IPS DF 4.7 (cell line): ENCODE measurements at regions not wholly inside any gene's neighbourhood (a gene's known extent, or its start where the extent isn't known, plus 50 kb on each side); places are given as distances from the start of the nearest gene placed in this dataset.

Experiments
- DNase-seq: peaks from one replicate; pipeline ENCODE4 v3.0.0-alpha.2; 2013; ENCODE audit warnings: low spot score; ENCODE audit errors: extremely low read depth

GRCh38 chr10:83357004-83357403, 782.3 kb upstream of the GHITM start:
- DNase-seq = no peak

GRCh38 chr10:83357627-83358026, 781.7 kb upstream of the GHITM start:
- no peak for DNase-seq

- DNase-seq = no peak
Measured at GRCh38 chr10:83367036-83367435, 772.3 kb upstream of the GHITM start.

GRCh38 chr10:83371696-83372490, 767.4 kb upstream of the GHITM start:
- DNase-seq = peak; percentile 11

- DNase-seq = no peak
Measured at GRCh38 chr10:83372646-83373045, 766.7 kb upstream of the GHITM start.

GRCh38 chr10:83373671-83374070, 765.6 kb upstream of the GHITM start:
- DNase-seq = peak; percentile 41

- no peak for DNase-seq
Measured at GRCh38 chr10:83374741-83375140, 764.6 kb upstream of the GHITM start.

- no peak for DNase-seq
Measured at GRCh38 chr10:83375274-83375673, 764.0 kb upstream of the GHITM start.

- DNase-seq = no peak
Measured at GRCh38 chr10:83397806-83398205, 741.5 kb upstream of the GHITM start.

GRCh38 chr10:83410570-83410969, 728.7 kb upstream of the GHITM start:
- no peak for DNase-seq

GRCh38 chr10:83425306-83425705, 714.0 kb upstream of the GHITM start:
- DNase-seq = no peak

- no peak for DNase-seq
Measured at GRCh38 chr10:83427101-83427500, 712.2 kb upstream of the GHITM start.

- no peak for DNase-seq
Measured at GRCh38 chr10:83432261-83433045, 706.9 kb upstream of the GHITM start.

GRCh38 chr10:83433705-83434104, 705.6 kb upstream of the GHITM start:
- DNase-seq = no peak

- no peak for DNase-seq
Measured at GRCh38 chr10:83448013-83448412, 691.3 kb upstream of the GHITM start.

- DNase-seq = no peak
Measured at GRCh38 chr10:83458611-83459010, 680.7 kb upstream of the GHITM start.

GRCh38 chr10:83459124-83459523, 680.2 kb upstream of the GHITM start:
- no peak for DNase-seq

- no peak for DNase-seq
Measured at GRCh38 chr10:83469728-83470331, 669.5 kb upstream of the GHITM start.

- no peak for DNase-seq
Measured at GRCh38 chr10:83476211-83476610, 663.1 kb upstream of the GHITM start.

- no peak for DNase-seq
Measured at GRCh38 chr10:83489161-83489560, 650.1 kb upstream of the GHITM start.

GRCh38 chr10:83492004-83492403, 647.3 kb upstream of the GHITM start:
- no peak for DNase-seq

GRCh38 chr10:83512681-83513080, 626.6 kb upstream of the GHITM start:
- no peak for DNase-seq
